Peyer's patch (tissue), 4 donors: ENCODE measurements at regions not wholly inside any gene's neighbourhood (a gene's known extent, or its start where the extent isn't known, plus 50 kb on each side); places are given as distances from the start of the nearest gene placed in this dataset.

Experiments
- POLR2A ChIP-seq, 2 donors: fragments of 450-650 bp; IDR thresholded peaks; one replicate each; pipeline ENCODE4 v1.5.1; 2017; ENCODE audit warnings: antibody characterized with exemption in 2 of 2, mild to moderate bottlenecking in 2 of 2, moderate library complexity in 2 of 2
- TF ChIP-seq, protein P1 (sequence below), 6 experiments: fragments of 450-650 bp in 4 of 6; fragments of 200-600 bp in 2 of 6; sonication (generic) in 1 of 6; IDR thresholded peaks; one replicate each; pipeline ENCODE4 v1.5.1; 2017 to 2019; ENCODE audit warnings: antibody characterized with exemption in 6 of 6, mild to moderate bottlenecking in 3 of 6, moderate library complexity in 1 of 6

DNA sequence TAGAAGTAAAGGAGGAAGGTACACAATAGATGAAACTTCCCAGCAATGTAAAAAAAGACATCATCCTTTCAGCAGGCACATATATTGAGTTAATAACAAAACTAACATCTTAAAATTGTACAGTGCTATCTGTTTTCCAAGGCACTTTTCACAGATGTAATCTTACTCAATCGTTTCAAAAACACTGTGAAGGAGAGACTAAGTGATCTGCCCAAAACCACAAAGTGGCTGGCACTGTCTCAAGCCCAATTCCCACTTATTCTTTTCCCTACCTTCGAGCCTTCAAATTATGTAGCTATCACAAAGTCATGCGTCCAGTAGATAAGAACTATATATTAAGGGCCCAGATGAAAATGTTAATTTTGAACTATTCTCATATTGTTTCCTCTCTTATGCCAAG, 193.6 kb upstream of the RASSF8 start:
- no peak for TF ChIP-seq POLR2A (IDR thresholded peaks at IDR 0.05)
- TF ChIP-seq, protein P1, sequence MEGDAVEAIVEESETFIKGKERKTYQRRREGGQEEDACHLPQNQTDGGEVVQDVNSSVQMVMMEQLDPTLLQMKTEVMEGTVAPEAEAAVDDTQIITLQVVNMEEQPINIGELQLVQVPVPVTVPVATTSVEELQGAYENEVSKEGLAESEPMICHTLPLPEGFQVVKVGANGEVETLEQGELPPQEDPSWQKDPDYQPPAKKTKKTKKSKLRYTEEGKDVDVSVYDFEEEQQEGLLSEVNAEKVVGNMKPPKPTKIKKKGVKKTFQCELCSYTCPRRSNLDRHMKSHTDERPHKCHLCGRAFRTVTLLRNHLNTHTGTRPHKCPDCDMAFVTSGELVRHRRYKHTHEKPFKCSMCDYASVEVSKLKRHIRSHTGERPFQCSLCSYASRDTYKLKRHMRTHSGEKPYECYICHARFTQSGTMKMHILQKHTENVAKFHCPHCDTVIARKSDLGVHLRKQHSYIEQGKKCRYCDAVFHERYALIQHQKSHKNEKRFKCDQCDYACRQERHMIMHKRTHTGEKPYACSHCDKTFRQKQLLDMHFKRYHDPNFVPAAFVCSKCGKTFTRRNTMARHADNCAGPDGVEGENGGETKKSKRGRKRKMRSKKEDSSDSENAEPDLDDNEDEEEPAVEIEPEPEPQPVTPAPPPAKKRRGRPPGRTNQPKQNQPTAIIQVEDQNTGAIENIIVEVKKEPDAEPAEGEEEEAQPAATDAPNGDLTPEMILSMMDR (IDR thresholded peaks at IDR 0.05) = no peak
